Chondrocyte (in vitro differentiated cells): ENCODE measurements at regions not wholly inside any gene's neighbourhood (a gene's known extent, or its start where the extent isn't known, plus 50 kb on each side); places are given as distances from the start of the nearest gene placed in this dataset.

Experiments
- DNase-seq: peaks from one replicate; pipeline ENCODE4 v3.0.0; 2021; ENCODE audit warnings: mixed read lengths, low spot score
- H3K27ac Mint-ChIP-seq: one replicate; pipeline ENCODE4 v1.8.0; 2021; ENCODE audit warnings: mild to moderate bottlenecking, moderate library complexity, mixed read lengths; ENCODE audit not compliant: unreplicated experiment
- H3K27me3 Mint-ChIP-seq: 2 replicates; pipeline ENCODE4 v1.8.0; 2021; ENCODE audit warnings: low read depth, mixed read lengths
- H3K36me3 Mint-ChIP-seq: 2 replicates; pipeline ENCODE4 v1.8.0; 2021; ENCODE audit warnings: low read depth, mixed read lengths
- H3K4me1 Mint-ChIP-seq: 2 replicates; pipeline ENCODE4 v1.8.0; 2021; ENCODE audit warnings: low read depth, mild to moderate bottlenecking, mixed read lengths
- H3K4me3 Mint-ChIP-seq: one replicate; pipeline ENCODE4 v1.8.0; 2021; ENCODE audit warnings: mild to moderate bottlenecking, moderate library complexity, mixed read lengths; ENCODE audit not compliant: unreplicated experiment
- H3K9me3 Mint-ChIP-seq: 2 replicates; pipeline ENCODE4 v1.8.0; 2021; ENCODE audit warnings: low read depth, mixed read lengths
- TF ChIP-seq, protein P1 (sequence below): fragments of 200-600 bp; sonication (generic); IDR thresholded peaks from 2 replicates; pipeline ENCODE4 v1.5.0; 2021; ENCODE audit warnings: antibody characterized with exemption, mild to moderate bottlenecking, moderate library complexity

DNA sequence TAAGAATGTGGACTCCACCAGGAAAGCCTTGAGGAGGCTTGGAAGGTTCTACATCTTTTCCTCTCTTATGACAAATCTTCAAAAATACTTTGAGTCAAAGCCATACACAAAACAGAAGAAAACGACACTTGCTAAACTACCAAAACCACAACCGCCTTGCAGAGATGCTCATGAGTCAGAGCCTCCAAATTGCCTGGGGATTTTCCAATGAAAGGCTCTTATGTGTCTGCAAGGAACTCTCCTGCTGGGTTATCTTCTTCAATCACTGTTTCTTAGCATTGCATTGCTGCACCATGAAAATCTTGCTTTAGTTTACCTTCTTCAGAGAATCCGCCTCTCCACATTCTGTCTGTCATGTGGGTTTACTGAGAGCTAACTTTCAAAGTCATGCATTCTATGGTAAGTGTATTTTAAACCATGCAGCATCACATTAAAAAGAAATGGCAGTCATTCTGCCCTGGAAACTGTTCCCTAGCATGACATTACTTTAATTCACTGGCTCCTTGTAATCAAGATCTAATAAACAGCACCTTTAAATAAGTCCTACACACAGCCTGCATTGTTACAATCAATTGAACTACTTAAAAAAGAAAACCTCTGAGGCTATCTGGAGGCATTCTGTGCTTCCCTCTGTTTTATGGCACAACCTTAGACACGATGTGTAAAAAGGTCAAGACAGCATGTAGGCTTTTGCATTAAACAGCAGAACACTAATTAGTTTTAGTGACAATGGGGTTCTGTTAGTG is 210.0 kb upstream of the FOXD3 start:
- Mint-ChIP-seq H3K4me3 (no peak overlapping the region), H3K36me3 (no peaks in the 10 kb centered on the region), H3K9me3 (no peaks in the 10 kb centered on the region), H3K27me3 (peaks cover 3% of the 10 kb centered on the region), H3K27ac (peak overlapping the region; percentile 58), H3K4me1 (peaks cover 12% of the 10 kb centered on the region)
- TF ChIP-seq, protein P1, sequence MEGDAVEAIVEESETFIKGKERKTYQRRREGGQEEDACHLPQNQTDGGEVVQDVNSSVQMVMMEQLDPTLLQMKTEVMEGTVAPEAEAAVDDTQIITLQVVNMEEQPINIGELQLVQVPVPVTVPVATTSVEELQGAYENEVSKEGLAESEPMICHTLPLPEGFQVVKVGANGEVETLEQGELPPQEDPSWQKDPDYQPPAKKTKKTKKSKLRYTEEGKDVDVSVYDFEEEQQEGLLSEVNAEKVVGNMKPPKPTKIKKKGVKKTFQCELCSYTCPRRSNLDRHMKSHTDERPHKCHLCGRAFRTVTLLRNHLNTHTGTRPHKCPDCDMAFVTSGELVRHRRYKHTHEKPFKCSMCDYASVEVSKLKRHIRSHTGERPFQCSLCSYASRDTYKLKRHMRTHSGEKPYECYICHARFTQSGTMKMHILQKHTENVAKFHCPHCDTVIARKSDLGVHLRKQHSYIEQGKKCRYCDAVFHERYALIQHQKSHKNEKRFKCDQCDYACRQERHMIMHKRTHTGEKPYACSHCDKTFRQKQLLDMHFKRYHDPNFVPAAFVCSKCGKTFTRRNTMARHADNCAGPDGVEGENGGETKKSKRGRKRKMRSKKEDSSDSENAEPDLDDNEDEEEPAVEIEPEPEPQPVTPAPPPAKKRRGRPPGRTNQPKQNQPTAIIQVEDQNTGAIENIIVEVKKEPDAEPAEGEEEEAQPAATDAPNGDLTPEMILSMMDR, result no peak
- no peak for DNase-seq

DNA sequence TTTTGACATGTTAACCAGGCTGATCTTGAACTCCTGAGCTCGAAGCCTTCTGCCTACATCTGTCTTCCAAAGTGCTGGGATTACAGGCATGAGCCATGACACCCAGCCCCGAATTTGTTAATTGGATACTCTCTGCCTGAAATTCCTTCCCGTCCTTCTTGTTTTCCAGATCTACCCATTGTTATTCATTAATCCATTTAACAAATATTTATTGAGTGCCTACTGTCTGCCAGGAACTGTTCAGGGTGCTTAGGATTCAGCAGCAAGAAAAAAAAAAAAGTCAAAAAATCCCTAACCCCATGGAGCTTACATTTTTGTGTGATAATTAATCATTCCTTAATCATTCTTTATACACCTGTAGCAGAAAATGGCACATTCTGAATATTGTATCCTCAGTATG is 206.8 kb upstream of the FOXD3 start:
- DNase-seq, result no peak
- TF ChIP-seq, protein P1, result no peak
- Mint-ChIP-seq H3K27ac (no peak overlapping the region), H3K9me3 (no peaks in the 10 kb centered on the region), H3K36me3 (no peaks in the 10 kb centered on the region), H3K4me1 (peaks cover 12% of the 10 kb centered on the region), H3K27me3 (no peaks in the 10 kb centered on the region), H3K4me3 (no peak overlapping the region)

DNA sequence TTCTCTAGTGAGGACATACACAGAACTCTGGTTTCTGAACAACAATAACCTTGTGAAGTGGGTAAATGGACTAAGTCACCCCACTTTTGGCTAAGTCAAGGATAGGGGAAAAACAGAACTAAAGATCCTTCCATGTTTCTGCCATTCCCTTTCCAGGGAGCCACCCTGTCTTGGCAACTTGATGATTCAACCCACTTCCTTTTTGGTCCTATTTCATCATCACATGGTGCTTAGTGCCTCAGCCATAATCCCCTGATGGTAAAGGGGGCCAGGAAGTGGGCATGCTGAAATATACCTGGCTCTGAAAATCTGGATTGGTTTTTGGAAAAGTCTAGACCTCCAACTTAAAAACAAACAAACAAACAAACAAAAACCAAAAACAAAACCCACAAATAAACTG is 206.4 kb upstream of the FOXD3 start:
- TF ChIP-seq, protein P1, result no peak
- H3K36me3 Mint-ChIP-seq, result no peaks in the 10 kb centered on the region
- peaks cover 12% of the 10 kb centered on the region for H3K4me1 Mint-ChIP-seq
- H3K4me3 Mint-ChIP-seq, result no peak overlapping the region
- no peak for DNase-seq
- H3K9me3 Mint-ChIP-seq, result no peaks in the 10 kb centered on the region
- no peaks in the 10 kb centered on the region for H3K27me3 Mint-ChIP-seq
- no peak overlapping the region for H3K27ac Mint-ChIP-seq

DNA sequence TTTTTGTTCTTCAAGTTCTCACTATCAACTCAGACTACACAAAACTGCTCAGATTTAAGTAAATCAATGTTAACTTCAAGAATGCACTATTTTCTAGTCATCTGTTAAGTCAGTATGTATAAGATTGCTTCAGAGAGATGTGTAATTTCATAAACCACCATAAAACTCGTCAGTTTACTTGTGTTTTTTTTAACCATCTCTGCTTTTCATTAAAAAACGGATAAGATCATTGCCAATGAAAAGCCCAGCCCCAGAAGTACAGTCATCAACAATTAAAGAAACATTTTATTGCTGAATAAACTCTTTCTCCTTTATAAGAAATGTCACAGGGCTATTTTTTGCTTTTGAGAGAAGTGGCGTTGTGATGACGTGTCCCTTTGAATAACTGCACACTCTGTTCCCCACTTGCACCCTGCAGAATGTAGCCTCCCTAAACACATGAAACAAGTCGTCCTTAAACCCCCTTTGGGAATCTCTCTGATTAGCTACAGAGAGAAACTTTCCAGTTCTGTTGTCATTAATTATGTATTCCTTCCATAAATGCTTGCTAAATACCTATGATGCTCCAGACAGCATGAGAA is 202.7 kb upstream of the FOXD3 start:
- DNase-seq, result no peak
- peaks cover 14% of the 10 kb centered on the region for H3K4me1 Mint-ChIP-seq

DNA sequence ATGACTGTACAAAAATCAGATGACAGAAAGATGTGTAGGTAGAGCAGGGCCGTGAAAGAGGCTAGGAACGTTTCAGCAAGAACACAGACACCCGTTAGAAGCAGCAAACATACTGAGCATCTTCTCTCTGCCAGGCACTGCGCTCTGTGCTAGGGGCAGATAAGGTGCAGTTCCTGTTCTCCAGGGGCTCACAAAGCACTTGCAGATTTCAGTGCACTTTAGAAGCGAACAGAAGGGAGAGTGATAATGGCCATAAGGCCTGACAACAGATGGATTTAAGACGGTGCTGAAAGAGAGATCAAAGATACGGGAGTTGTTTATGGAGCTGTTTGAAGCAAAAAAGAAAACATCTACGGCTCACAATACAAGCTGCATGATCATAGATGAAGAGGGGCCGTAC is 200.3 kb upstream of the FOXD3 start:
- Mint-ChIP-seq H3K27ac (no peak overlapping the region), H3K4me3 (no peak overlapping the region), H3K9me3 (no peaks in the 10 kb centered on the region), H3K36me3 (no peaks in the 10 kb centered on the region), H3K4me1 (peaks cover 36% of the 10 kb centered on the region), H3K27me3 (no peaks in the 10 kb centered on the region)
- no peak for DNase-seq
- TF ChIP-seq, protein P1, result no peak

More for the DNA sequence above, 202.7 kb upstream of the FOXD3 start:
- H3K9me3 Mint-ChIP-seq, result no peaks in the 10 kb centered on the region
- no peaks in the 10 kb centered on the region for H3K27me3 Mint-ChIP-seq
- H3K4me3 Mint-ChIP-seq, result no peak overlapping the region
- H3K27ac Mint-ChIP-seq, result no peak overlapping the region
- TF ChIP-seq, protein P1, result no peak
- H3K36me3 Mint-ChIP-seq, result no peaks in the 10 kb centered on the region
